ENCODE measurements at regions not wholly inside any gene's neighbourhood (a gene's known extent, or its start where the extent isn't known, plus 50 kb on each side); places are given as distances from the start of the nearest gene placed in this dataset.

GRCh38 chr6:166743406-166744222 is 116.6 kb upstream of the RPS6KA2 start:
- H3K36me3 ChIP-seq (ENCODE audit: control insufficient read depth in 4 of 4, insufficient read depth in 4 of 4, low read length in 3 of 4): no peaks in the 10 kb centered on the region
- no peaks in the 10 kb centered on the region for H3K9me3 ChIP-seq (ENCODE audit: control extremely low read depth in 1 of 5, control insufficient read depth in 4 of 5, insufficient read depth in 2 of 5, low read depth in 1 of 5, low read length in 4 of 5)
- ChIA-PET POLR2A (no interaction called here), CTCF (interaction anchor here (1.0 kb wide), 1 partner anchor 15 kb away, joined by 3 read pairs; no protein-coding TSS in a partner anchor)
- H3K27me3 ChIP-seq (replicated peaks in 2 of 5; ENCODE audit: control insufficient read depth in 4 of 5, insufficient read depth in 5 of 5, low read length in 4 of 5): peaks cover 0 to 3% (median 0%) of the 10 kb centered on the region in 5 experiments
- no peak for DNase-seq
- peaks cover 0 to 8% (median 3%) of the 10 kb centered on the region in 4 experiments for H3K4me1 ChIP-seq (ENCODE audit: control extremely low read depth in 1 of 4, control insufficient read depth in 4 of 4, insufficient read depth in 4 of 4, low read length in 3 of 4)
- no peak overlapping the region for H3K27ac ChIP-seq (ENCODE audit: insufficient read depth in 1 of 2, low read depth in 1 of 2, low read length in 2 of 2, poor library complexity in 1 of 2, severe bottlenecking in 2 of 2)
- no peak overlapping the region for H3K4me3 ChIP-seq (ENCODE audit: control insufficient read depth in 1 of 7, extremely low read depth in 1 of 7, insufficient read depth in 4 of 7, low read depth in 2 of 7, low read length in 6 of 7)
- WGBS (ENCODE audit: insufficient coverage): 94% methylated on average over 21 of the region's 21 CpGs

- ChIA-PET CTCF (interaction anchor here (0.6 kb wide), 1 partner anchor 86 kb away, joined by 7 read pairs; no protein-coding TSS in a partner anchor), POLR2A (no interaction called here)
- DNase-seq: no peak
- no peaks in the 10 kb centered on the region for H3K36me3 ChIP-seq (ENCODE audit: control insufficient read depth in 4 of 4, insufficient read depth in 4 of 4, low read length in 3 of 4)
- no peak overlapping the region for H3K27ac ChIP-seq (ENCODE audit: insufficient read depth in 1 of 2, low read depth in 1 of 2, low read length in 2 of 2, poor library complexity in 1 of 2, severe bottlenecking in 2 of 2)
- H3K27me3 ChIP-seq (replicated peaks in 2 of 5; ENCODE audit: control insufficient read depth in 4 of 5, insufficient read depth in 5 of 5, low read length in 4 of 5): peaks cover 0 to 3% (median 0%) of the 10 kb centered on the region in 5 experiments
- WGBS (ENCODE audit: insufficient coverage): 98% methylated on average over 7 of the region's 7 CpGs
- H3K4me1 ChIP-seq (ENCODE audit: control extremely low read depth in 1 of 4, control insufficient read depth in 4 of 4, insufficient read depth in 4 of 4, low read length in 3 of 4): peaks cover 0 to 6% (median 2%) of the 10 kb centered on the region in 4 experiments
- H3K9me3 ChIP-seq (ENCODE audit: control extremely low read depth in 1 of 5, control insufficient read depth in 4 of 5, insufficient read depth in 2 of 5, low read depth in 1 of 5, low read length in 4 of 5): no peaks in the 10 kb centered on the region
- H3K4me3 ChIP-seq (ENCODE audit: control insufficient read depth in 1 of 7, extremely low read depth in 1 of 7, insufficient read depth in 4 of 7, low read depth in 2 of 7, low read length in 6 of 7): no peak overlapping the region
Observed at GRCh38 chr6:166742981-166743380, 115.9 kb upstream of the RPS6KA2 start.

- H3K27me3 ChIP-seq (replicated peaks in 2 of 5; ENCODE audit: control insufficient read depth in 4 of 5, insufficient read depth in 5 of 5, low read length in 4 of 5): no peaks in the 10 kb centered on the region
- ChIA-PET CTCF (interaction anchor here (0.9 to 1.4 kb wide), 2 partner anchors 12 to 36 kb away, joined by 3 to 6 read pairs; no protein-coding TSS in a partner anchor), POLR2A (no interaction called here)
- 80% methylated on average over 1 of the region's 1 CpG for WGBS (ENCODE audit: insufficient coverage)
- no peaks in the 10 kb centered on the region for H3K4me1 ChIP-seq (ENCODE audit: control extremely low read depth in 1 of 4, control insufficient read depth in 4 of 4, insufficient read depth in 4 of 4, low read length in 3 of 4)
- no peaks in the 10 kb centered on the region for H3K9me3 ChIP-seq (ENCODE audit: control extremely low read depth in 1 of 5, control insufficient read depth in 4 of 5, insufficient read depth in 2 of 5, low read depth in 1 of 5, low read length in 4 of 5)
- no peaks in the 10 kb centered on the region for H3K36me3 ChIP-seq (ENCODE audit: control insufficient read depth in 4 of 4, insufficient read depth in 4 of 4, low read length in 3 of 4)
- H3K27ac ChIP-seq (ENCODE audit: insufficient read depth in 1 of 2, low read depth in 1 of 2, low read length in 2 of 2, poor library complexity in 1 of 2, severe bottlenecking in 2 of 2): no peak overlapping the region
- H3K4me3 ChIP-seq (ENCODE audit: control insufficient read depth in 1 of 7, extremely low read depth in 1 of 7, insufficient read depth in 4 of 7, low read depth in 2 of 7, low read length in 6 of 7): no peak overlapping the region
- DNase-seq: no peak
Observed at GRCh38 chr6:166739976-166740318, 112.9 kb upstream of the RPS6KA2 start.

GRCh38 chr6:166739117-166739975 is 112.3 kb upstream of the RPS6KA2 start:
- no peak overlapping the region for H3K27ac ChIP-seq (ENCODE audit: insufficient read depth in 1 of 2, low read depth in 1 of 2, low read length in 2 of 2, poor library complexity in 1 of 2, severe bottlenecking in 2 of 2)
- POLR2A ChIA-PET: no interaction called here

GRCh38 chr6:166738386-166739116 is 111.5 kb upstream of the RPS6KA2 start:
- H3K9me3 ChIP-seq (ENCODE audit: control extremely low read depth in 1 of 5, control insufficient read depth in 4 of 5, insufficient read depth in 2 of 5, low read depth in 1 of 5, low read length in 4 of 5): no peaks in the 10 kb centered on the region
- 97% methylated on average over 3 of the region's 7 CpGs for WGBS (ENCODE audit: insufficient coverage)
- no peak overlapping the region for H3K4me3 ChIP-seq (ENCODE audit: control insufficient read depth in 1 of 7, extremely low read depth in 1 of 7, insufficient read depth in 4 of 7, low read depth in 2 of 7, low read length in 6 of 7)
- no peaks in the 10 kb centered on the region for H3K36me3 ChIP-seq (ENCODE audit: control insufficient read depth in 4 of 4, insufficient read depth in 4 of 4, low read length in 3 of 4)
- ChIA-PET CTCF (interaction anchor here (1.2 to 1.4 kb wide), 2 partner anchors 20 to 37 kb away, joined by 3 to 6 read pairs; no protein-coding TSS in a partner anchor), POLR2A (no interaction called here)
- H3K27ac ChIP-seq (ENCODE audit: insufficient read depth in 1 of 2, low read depth in 1 of 2, low read length in 2 of 2, poor library complexity in 1 of 2, severe bottlenecking in 2 of 2): no peak overlapping the region
- no peaks in the 10 kb centered on the region for H3K4me1 ChIP-seq (ENCODE audit: control extremely low read depth in 1 of 4, control insufficient read depth in 4 of 4, insufficient read depth in 4 of 4, low read length in 3 of 4)
- DNase-seq: no peak
- H3K27me3 ChIP-seq (replicated peaks in 2 of 5; ENCODE audit: control insufficient read depth in 4 of 5, insufficient read depth in 5 of 5, low read length in 4 of 5): no peaks in the 10 kb centered on the region

More at GRCh38 chr6:166739117-166739975, 112.3 kb upstream of the RPS6KA2 start:
- Histone ChIP-seq H3K36me3 (ENCODE audit: control insufficient read depth in 4 of 4, insufficient read depth in 4 of 4, low read length in 3 of 4) (no peaks in the 10 kb centered on the region), H3K9me3 (ENCODE audit: control extremely low read depth in 1 of 5, control insufficient read depth in 4 of 5, insufficient read depth in 2 of 5, low read depth in 1 of 5, low read length in 4 of 5) (no peaks in the 10 kb centered on the region), H3K4me1 (ENCODE audit: control extremely low read depth in 1 of 4, control insufficient read depth in 4 of 4, insufficient read depth in 4 of 4, low read length in 3 of 4) (no peaks in the 10 kb centered on the region), H3K4me3 (ENCODE audit: control insufficient read depth in 1 of 7, extremely low read depth in 1 of 7, insufficient read depth in 4 of 7, low read depth in 2 of 7, low read length in 6 of 7) (no peak overlapping the region), H3K27me3 (replicated peaks in 2 of 5; ENCODE audit: control insufficient read depth in 4 of 5, insufficient read depth in 5 of 5, low read length in 4 of 5) (no peaks in the 10 kb centered on the region)
- DNase-seq: no peak
- WGBS (ENCODE audit: insufficient coverage): 97% methylated on average over 16 of the region's 18 CpGs
- CTCF ChIA-PET: interaction anchor here (1.4 kb wide), 1 partner anchor 36 kb away, joined by 6 read pairs; no protein-coding TSS in a partner anchor

- Histone ChIP-seq H3K27ac (ENCODE audit: insufficient read depth in 1 of 2, low read depth in 1 of 2, low read length in 2 of 2, poor library complexity in 1 of 2, severe bottlenecking in 2 of 2) (no peak overlapping the region), H3K36me3 (ENCODE audit: control insufficient read depth in 4 of 4, insufficient read depth in 4 of 4, low read length in 3 of 4) (no peaks in the 10 kb centered on the region)
- CTCF ChIA-PET: interaction anchor here (1.2 kb wide), 1 partner anchor 19 kb away, joined by 3 read pairs; no protein-coding TSS in a partner anchor
Observed at GRCh38 chr6:166737261-166737660, 110.2 kb upstream of the RPS6KA2 start.

More at GRCh38 chr6:166737261-166737660, 110.2 kb upstream of the RPS6KA2 start:
- Histone ChIP-seq H3K4me1 (ENCODE audit: control extremely low read depth in 1 of 4, control insufficient read depth in 4 of 4, insufficient read depth in 4 of 4, low read length in 3 of 4) (no peaks in the 10 kb centered on the region), H3K4me3 (ENCODE audit: control insufficient read depth in 1 of 7, extremely low read depth in 1 of 7, insufficient read depth in 4 of 7, low read depth in 2 of 7, low read length in 6 of 7) (no peak overlapping the region), H3K27me3 (replicated peaks in 2 of 5; ENCODE audit: control insufficient read depth in 4 of 5, insufficient read depth in 5 of 5, low read length in 4 of 5) (no peaks in the 10 kb centered on the region), H3K9me3 (ENCODE audit: control extremely low read depth in 1 of 5, control insufficient read depth in 4 of 5, insufficient read depth in 2 of 5, low read depth in 1 of 5, low read length in 4 of 5) (no peaks in the 10 kb centered on the region)
- WGBS (ENCODE audit: insufficient coverage): 87% methylated on average over 4 of the region's 7 CpGs
- POLR2A ChIA-PET: no interaction called here
- no peak for DNase-seq
